Body of pancreas (tissue), 4 donors: ENCODE measurements at regions not wholly inside any gene's neighbourhood (a gene's known extent, or its start where the extent isn't known, plus 50 kb on each side); places are given as distances from the start of the nearest gene placed in this dataset.

Experiments
- ATAC-seq: fragments of 150-250 bp; one replicate; pipeline ENCODE4 v1.9.1; 2016
- DNase-seq, 4 donors: peaks; one replicate each; pipeline ENCODE4 v3.0.0-alpha.2; 2019
- H3K27ac ChIP-seq, 4 donors: fragments of 200-600 bp; sonication (generic); 1 replicate in 3 of 4; 2 replicates in 1 of 4; pipeline versions ENCODE4 v1.5.1 to v1.6.1; 2016 to 2019; ENCODE audit warnings: mild to moderate bottlenecking in 1 of 4, mixed read lengths in 1 of 4, moderate library complexity in 1 of 4
- H3K27me3 ChIP-seq, 2 donors: fragments of 200-600 bp; sonication (generic); one replicate each; pipeline ENCODE4 v1.6.0; 2016; ENCODE audit warnings: mild to moderate bottlenecking in 1 of 2
- H3K36me3 ChIP-seq, 2 donors: fragments of 200-600 bp; sonication (generic); replicated peaks in 1 of 2; 2 replicates each; pipeline ENCODE4 v1.5.1; 2016; ENCODE audit warnings: low read depth in 2 of 2; ENCODE audit not compliant: insufficient read depth in 1 of 2
- H3K4me1 ChIP-seq: fragments of 200-600 bp; sonication (generic); one replicate; pipeline ENCODE4 v1.6.0; 2016
- H3K4me3 ChIP-seq, 2 donors: fragments of 200-600 bp; sonication (generic); 1 replicate in 1 of 2; 2 replicates in 1 of 2; pipeline ENCODE4 v1.5.1; 2016 to 2019
- H3K9me3 ChIP-seq, 3 donors: fragments of 200-600 bp; sonication (generic); 1 replicate in 2 of 3; 2 replicates in 1 of 3; pipeline ENCODE4 v1.5.1; 2016
- POLR2A ChIP-seq, 3 donors: fragments of 450-650 bp; IDR thresholded peaks; one replicate each; pipeline ENCODE4 v1.6.1; 2016; ENCODE audit warnings: antibody characterized with exemption in 3 of 3, mild to moderate bottlenecking in 2 of 3
- WGBS, 2 donors: methylation state at CpG; one replicate each; pipeline ENCODE4 v1.1.5; 2017; 5-methylcytosine and 5-hydroxymethylcytosine counted together
- intact Hi-C: fragments of 100-400 bp; cut with DNase I; formaldehyde crosslinking; loops from one replicate; pipeline ENCODE4 v1.15.1; 2023
- TF ChIP-seq, protein P1 (sequence below), 7 experiments: fragments of 450-650 bp in 4 of 7; fragments of 200-600 bp in 3 of 7; sonication (generic) in 3 of 7; IDR thresholded peaks; one replicate each; pipeline ENCODE4 v1.5.1; 2016 to 2019; ENCODE audit warnings: antibody characterized with exemption in 7 of 7

DNA sequence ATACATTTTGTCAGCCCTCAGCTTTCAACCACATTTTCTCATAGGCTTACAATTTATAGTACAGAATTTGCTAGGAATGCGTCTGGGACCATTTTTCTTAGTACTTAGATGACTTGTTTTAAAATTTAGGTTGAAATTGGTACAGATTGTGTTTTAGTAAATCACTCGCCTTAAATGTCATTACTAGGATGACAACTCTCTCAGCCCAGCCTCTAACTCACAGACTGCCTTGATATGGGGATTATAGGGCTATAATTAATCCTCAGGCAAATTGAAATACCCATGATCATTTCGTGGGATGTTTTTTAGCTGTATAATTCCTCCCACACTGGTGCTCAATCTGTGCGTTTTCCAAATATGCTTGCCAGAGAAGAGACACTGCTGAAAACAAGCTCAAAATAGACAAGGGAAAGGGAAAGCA, 299.7 kb upstream of the AKR1E2 start:
- no peak for DNase-seq
- Histone ChIP-seq H3K27ac (no peak overlapping the region), H3K9me3 (no peaks in the 10 kb centered on the region), H3K27me3 (no peaks in the 10 kb centered on the region), H3K4me1 (no peaks in the 10 kb centered on the region), H3K36me3 (no peaks in the 10 kb centered on the region), H3K4me3 (no peak overlapping the region)
- no peak for ATAC-seq
- TF ChIP-seq, protein P1, sequence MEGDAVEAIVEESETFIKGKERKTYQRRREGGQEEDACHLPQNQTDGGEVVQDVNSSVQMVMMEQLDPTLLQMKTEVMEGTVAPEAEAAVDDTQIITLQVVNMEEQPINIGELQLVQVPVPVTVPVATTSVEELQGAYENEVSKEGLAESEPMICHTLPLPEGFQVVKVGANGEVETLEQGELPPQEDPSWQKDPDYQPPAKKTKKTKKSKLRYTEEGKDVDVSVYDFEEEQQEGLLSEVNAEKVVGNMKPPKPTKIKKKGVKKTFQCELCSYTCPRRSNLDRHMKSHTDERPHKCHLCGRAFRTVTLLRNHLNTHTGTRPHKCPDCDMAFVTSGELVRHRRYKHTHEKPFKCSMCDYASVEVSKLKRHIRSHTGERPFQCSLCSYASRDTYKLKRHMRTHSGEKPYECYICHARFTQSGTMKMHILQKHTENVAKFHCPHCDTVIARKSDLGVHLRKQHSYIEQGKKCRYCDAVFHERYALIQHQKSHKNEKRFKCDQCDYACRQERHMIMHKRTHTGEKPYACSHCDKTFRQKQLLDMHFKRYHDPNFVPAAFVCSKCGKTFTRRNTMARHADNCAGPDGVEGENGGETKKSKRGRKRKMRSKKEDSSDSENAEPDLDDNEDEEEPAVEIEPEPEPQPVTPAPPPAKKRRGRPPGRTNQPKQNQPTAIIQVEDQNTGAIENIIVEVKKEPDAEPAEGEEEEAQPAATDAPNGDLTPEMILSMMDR (IDR thresholded peaks at IDR 0.05) = no peak
- no peak for TF ChIP-seq POLR2A (IDR thresholded peaks at IDR 0.05)
- intact Hi-C loops = no loop called here
- WGBS, 2 donors = 49 to 52% methylated on average over 4 of the region's 4 CpGs

DNA sequence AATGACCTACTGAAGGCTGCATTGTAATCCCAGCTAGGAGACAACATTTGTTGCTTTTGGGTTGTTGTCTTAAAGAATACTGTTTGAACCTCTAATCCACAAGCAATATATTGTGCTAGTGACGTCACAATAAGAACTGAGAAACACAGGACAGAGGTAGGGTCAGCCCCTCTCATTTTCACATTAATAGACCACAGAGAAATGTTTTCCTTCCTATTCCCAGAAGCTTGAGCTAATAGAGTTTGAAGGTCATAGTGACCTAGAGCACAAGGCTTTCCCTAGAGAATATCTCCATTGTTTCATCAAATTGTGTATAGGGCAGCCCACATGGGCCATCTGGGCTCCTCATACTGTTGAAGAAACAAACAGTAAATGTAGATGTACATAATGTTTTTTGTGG, 300.9 kb upstream of the AKR1E2 start:
- Histone ChIP-seq H3K36me3 (no peaks in the 10 kb centered on the region), H3K27me3 (no peaks in the 10 kb centered on the region), H3K27ac (no peak overlapping the region), H3K4me3 (no peak overlapping the region), H3K4me1 (no peaks in the 10 kb centered on the region), H3K9me3 (no peaks in the 10 kb centered on the region)
- no peak for TF ChIP-seq POLR2A (IDR thresholded peaks at IDR 0.05)
- TF ChIP-seq, protein P1 (IDR thresholded peaks at IDR 0.05) = no peak
- intact Hi-C loops = no loop called here
- no peak for ATAC-seq
- WGBS, 2 donors = 31 to 45% methylated on average over 1 of the region's 1 CpG
- DNase-seq = no peak

DNA sequence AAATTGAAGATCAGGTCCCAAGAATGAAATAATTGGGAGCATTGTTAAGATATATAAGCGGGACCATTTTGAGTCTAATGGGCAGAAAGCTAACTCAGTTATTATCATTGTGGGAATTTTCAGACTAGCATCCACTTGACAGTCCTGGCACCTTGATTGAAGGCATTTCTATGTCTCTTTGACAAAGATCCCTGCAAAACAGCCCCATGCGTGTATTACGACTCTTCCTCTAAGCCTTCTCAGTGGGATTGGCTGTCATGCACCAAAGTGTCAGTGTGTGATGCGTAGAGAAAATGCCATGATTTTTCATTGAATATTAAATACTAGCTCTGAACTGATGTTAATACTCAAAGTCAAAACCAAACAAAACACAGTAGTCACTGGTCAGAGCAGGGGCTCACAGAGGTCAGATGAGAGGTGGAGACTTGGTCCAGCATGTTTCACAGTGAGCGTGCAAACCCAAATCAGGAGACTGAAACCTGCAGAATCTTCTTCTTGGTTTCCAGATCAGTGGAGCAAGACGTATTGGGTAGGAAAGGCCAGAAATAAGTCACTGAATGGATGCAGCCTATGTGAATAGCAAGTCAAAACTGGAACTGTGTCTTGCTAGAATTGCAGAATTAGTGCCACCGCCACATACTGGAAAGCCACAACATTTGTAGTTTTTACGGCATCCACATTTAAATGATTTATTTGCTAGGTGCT, 303.6 kb upstream of the AKR1E2 start:
- Histone ChIP-seq H3K4me3 (no peak overlapping the region), H3K9me3 (no peaks in the 10 kb centered on the region), H3K27me3 (no peaks in the 10 kb centered on the region), H3K36me3 (no peaks in the 10 kb centered on the region), H3K4me1 (no peaks in the 10 kb centered on the region), H3K27ac (no peak overlapping the region)
- 77 to 79% methylated on average over 8 of the region's 8 CpGs for WGBS, 2 donors
- intact Hi-C loops = no loop called here
- TF ChIP-seq, protein P1 (IDR thresholded peaks at IDR 0.05) = no peak
- no peak for DNase-seq
- no peak for ATAC-seq

DNA sequence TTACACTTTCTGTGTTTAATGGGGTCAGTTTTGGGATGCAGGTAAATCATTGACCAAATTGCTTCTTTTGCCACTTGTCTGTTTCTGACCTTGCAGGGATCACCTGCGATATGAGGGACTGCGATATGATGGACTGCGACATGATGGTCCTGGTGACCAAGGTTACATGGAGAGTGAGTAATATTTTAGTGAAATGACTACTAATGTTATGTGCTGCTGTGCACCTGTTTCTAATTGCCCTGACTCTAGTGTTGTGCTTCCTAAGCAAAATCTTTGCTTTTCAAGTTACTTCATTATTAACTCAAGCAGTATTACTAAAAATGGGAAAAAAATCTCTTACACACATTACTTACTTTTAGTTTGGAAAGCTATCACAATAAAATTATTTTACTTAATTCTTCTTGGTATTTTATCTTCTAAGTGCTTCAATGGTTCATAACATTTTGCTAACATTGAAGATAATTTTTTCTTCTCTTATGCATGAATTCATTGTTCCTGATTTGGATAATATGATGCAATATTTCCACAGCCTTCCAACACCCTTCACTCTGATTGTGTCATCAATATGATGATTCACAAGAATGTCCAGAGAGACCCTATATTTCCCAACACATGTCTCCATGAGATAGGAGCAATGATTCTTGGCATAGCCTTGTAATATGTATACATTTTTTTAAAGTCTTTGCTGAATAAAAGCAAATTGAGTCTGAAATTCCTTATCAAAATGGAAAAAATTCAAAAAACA, 306.2 kb upstream of the AKR1E2 start:
- H3K4me1 ChIP-seq = no peaks in the 10 kb centered on the region

More for the DNA sequence above, 306.2 kb upstream of the AKR1E2 start:
- intact Hi-C loops = loop anchor here (10.0 kb wide), 1 partner anchor 255 kb away; no protein-coding TSS in a partner anchor
- Histone ChIP-seq H3K36me3 (no peaks in the 10 kb centered on the region), H3K4me3 (no peak overlapping the region), H3K27me3 (no peaks in the 10 kb centered on the region), H3K9me3 (no peaks in the 10 kb centered on the region), H3K27ac (no peak overlapping the region)
- DNase-seq (no peak), ATAC-seq (no peak)
- 14 to 26% methylated on average over 3 of the region's 3 CpGs for WGBS, 2 donors
- no peak for TF ChIP-seq POLR2A (IDR thresholded peaks at IDR 0.05)
- TF ChIP-seq, protein P1 (IDR thresholded peaks at IDR 0.05) = no peak
